ENCODE measurements at regions not wholly inside any gene's neighbourhood (a gene's known extent, or its start where the extent isn't known, plus 50 kb on each side); places are given as distances from the start of the nearest gene placed in this dataset.

DNA sequence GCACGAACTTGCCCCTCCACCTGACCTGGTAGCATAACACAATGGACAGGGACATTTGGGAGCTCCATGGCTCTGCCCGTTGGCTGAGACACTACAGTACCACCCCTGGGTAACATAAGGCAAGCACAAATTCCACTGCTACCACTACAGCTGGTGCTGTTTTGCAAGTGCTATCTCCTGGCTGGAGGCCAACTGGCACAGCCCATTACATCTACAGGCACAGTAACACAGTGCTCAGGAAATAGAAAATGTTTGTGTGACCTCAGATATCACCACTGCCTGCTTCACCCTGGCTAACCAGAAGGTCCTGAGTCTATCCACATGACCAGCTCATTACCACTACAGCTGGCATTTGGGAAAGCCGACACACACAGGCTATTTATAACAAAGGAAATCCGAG is 631.1 kb upstream of the MBL2 start:
- no peaks in the 10 kb centered on the region for H3K27me3 ChIP-seq (ENCODE audit: insufficient read depth, low read depth, severe bottlenecking)
- H3K27ac ChIP-seq = no peak overlapping the region
- TF ChIP-seq, protein P1, sequence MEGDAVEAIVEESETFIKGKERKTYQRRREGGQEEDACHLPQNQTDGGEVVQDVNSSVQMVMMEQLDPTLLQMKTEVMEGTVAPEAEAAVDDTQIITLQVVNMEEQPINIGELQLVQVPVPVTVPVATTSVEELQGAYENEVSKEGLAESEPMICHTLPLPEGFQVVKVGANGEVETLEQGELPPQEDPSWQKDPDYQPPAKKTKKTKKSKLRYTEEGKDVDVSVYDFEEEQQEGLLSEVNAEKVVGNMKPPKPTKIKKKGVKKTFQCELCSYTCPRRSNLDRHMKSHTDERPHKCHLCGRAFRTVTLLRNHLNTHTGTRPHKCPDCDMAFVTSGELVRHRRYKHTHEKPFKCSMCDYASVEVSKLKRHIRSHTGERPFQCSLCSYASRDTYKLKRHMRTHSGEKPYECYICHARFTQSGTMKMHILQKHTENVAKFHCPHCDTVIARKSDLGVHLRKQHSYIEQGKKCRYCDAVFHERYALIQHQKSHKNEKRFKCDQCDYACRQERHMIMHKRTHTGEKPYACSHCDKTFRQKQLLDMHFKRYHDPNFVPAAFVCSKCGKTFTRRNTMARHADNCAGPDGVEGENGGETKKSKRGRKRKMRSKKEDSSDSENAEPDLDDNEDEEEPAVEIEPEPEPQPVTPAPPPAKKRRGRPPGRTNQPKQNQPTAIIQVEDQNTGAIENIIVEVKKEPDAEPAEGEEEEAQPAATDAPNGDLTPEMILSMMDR (IDR thresholded peaks at IDR 0.05; ENCODE audit: low read depth, low read length) = no peak
- DNase-seq = no peak
- no peaks in the 10 kb centered on the region for H3K9me3 ChIP-seq (ENCODE audit: severe bottlenecking)
- no peaks in the 10 kb centered on the region for H3K36me3 ChIP-seq
- H3K4me3 ChIP-seq (ENCODE audit: low read depth, low read length) = no peak overlapping the region

- DNase-seq = no peak
- TF ChIP-seq, protein P1 (IDR thresholded peaks at IDR 0.05; ENCODE audit: low read depth, low read length) = no peak
- Histone ChIP-seq H3K9me3 (ENCODE audit: severe bottlenecking) (no peaks in the 10 kb centered on the region), H3K4me3 (ENCODE audit: low read depth, low read length) (no peak overlapping the region), H3K27me3 (ENCODE audit: insufficient read depth, low read depth, severe bottlenecking) (no peaks in the 10 kb centered on the region), H3K36me3 (no peaks in the 10 kb centered on the region), H3K27ac (no peak overlapping the region)
Observed at GRCh38 chr10:53402594-53402993, 630.0 kb upstream of the MBL2 start.

DNA sequence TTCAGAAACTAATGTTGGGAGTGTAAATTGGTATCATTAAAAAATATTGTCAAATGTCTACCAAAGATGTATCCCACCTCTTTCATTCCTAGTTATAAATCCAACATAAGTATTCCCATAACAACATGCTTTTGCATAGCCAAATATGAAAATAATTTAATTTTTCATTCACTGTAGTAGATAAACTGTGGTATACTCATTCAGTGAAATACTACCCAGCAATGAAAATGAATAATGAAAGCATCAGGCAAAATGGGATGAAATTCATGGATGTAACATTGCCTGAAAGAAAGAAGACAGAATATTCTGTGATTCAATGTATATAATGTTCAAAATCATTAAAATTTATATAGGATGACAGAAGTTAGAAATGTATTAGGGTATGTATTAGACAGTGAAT is 629.0 kb upstream of the MBL2 start:
- TF ChIP-seq, protein P1 (IDR thresholded peaks at IDR 0.05; ENCODE audit: low read depth, low read length) = no peak
- no peaks in the 10 kb centered on the region for H3K27me3 ChIP-seq (ENCODE audit: insufficient read depth, low read depth, severe bottlenecking)
- no peak overlapping the region for H3K4me3 ChIP-seq (ENCODE audit: low read depth, low read length)
- H3K27ac ChIP-seq = no peak overlapping the region
- no peak for DNase-seq
- H3K9me3 ChIP-seq (ENCODE audit: severe bottlenecking) = no peaks in the 10 kb centered on the region
- no peaks in the 10 kb centered on the region for H3K36me3 ChIP-seq

DNA sequence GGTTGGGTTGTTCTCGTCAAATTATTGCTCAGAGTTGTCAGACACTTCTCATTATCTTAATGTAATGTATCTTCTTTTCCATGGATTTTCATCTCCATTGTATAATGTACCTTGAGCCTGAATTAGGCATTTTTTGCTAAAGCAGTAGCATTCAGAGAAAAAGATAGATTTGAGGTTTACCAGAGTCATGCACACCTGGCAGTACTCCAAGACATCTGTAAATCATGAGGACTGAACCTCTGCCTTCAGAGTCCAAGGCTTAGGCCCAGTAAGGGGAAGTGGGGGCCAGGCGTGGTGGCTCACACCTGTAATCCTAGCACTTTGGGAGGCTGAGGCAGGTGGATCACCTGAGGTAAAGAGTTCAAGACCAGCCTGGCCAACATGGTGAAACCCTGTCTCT is 624.3 kb upstream of the MBL2 start:
- H3K36me3 ChIP-seq = no peaks in the 10 kb centered on the region
- no peak overlapping the region for H3K4me3 ChIP-seq (ENCODE audit: low read depth, low read length)
- TF ChIP-seq, protein P1 (IDR thresholded peaks at IDR 0.05; ENCODE audit: low read depth, low read length) = no peak
- no peaks in the 10 kb centered on the region for H3K9me3 ChIP-seq (ENCODE audit: severe bottlenecking)
- no peak for DNase-seq
- no peak overlapping the region for H3K27ac ChIP-seq
- H3K27me3 ChIP-seq (ENCODE audit: insufficient read depth, low read depth, severe bottlenecking) = no peaks in the 10 kb centered on the region

DNA sequence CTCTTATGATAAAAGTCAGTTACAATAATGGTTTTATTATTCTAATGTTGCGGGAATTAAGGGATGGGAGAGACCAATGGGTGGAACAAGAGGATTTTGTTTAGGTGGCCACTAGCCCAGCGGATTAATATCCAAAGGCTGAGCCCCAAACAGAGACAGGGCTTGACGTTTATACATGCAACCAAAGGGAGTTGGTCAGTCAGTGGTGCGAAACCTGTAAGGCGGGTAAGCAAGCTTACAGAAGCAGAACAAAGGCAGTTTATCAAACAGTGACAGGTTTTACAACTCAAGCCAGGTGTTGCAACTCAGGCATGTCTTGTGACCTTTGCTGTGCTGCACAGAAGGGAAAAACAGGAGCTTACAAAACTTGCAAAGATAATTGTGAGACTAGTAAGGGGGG is 622.9 kb upstream of the MBL2 start:
- no peak overlapping the region for H3K27ac ChIP-seq
- H3K27me3 ChIP-seq (ENCODE audit: insufficient read depth, low read depth, severe bottlenecking) = no peaks in the 10 kb centered on the region
- no peak overlapping the region for H3K4me3 ChIP-seq (ENCODE audit: low read depth, low read length)
- TF ChIP-seq, protein P1 (IDR thresholded peaks at IDR 0.05; ENCODE audit: low read depth, low read length) = no peak
- no peak for DNase-seq
- H3K36me3 ChIP-seq = no peaks in the 10 kb centered on the region
- no peaks in the 10 kb centered on the region for H3K9me3 ChIP-seq (ENCODE audit: severe bottlenecking)

DNA sequence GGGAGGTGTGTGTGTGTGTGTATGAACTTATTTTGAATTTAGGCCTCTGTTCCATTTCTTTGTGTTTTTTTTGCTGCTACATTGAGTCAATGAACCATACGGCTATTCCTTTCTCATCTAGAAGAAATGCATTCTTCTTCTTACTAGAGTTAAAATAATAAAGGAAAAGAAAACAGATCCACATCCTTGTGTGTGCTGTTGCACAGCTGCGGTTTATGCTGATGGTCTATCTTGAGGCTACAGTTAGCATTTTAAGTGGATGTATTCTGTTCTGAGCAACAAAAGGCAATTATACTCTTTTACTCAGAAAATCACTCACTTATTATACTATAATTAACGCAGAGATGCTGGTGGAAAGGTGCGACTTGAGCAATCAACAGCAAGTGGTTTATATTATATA is 615.0 kb upstream of the MBL2 start:
- H3K27me3 ChIP-seq (ENCODE audit: insufficient read depth, low read depth, severe bottlenecking) = no peaks in the 10 kb centered on the region
- H3K36me3 ChIP-seq = no peaks in the 10 kb centered on the region
- TF ChIP-seq, protein P1 (IDR thresholded peaks at IDR 0.05; ENCODE audit: low read depth, low read length) = no peak
- no peak overlapping the region for H3K4me3 ChIP-seq (ENCODE audit: low read depth, low read length)
- no peak for DNase-seq
- H3K9me3 ChIP-seq (ENCODE audit: severe bottlenecking) = no peaks in the 10 kb centered on the region
- H3K27ac ChIP-seq = no peak overlapping the region

Measured in WERI-Rb-1 (cell line).